ENCODE measurements at regions not wholly inside any gene's neighbourhood (a gene's known extent, or its start where the extent isn't known, plus 50 kb on each side); places are given as distances from the start of the nearest gene placed in this dataset.

DNA sequence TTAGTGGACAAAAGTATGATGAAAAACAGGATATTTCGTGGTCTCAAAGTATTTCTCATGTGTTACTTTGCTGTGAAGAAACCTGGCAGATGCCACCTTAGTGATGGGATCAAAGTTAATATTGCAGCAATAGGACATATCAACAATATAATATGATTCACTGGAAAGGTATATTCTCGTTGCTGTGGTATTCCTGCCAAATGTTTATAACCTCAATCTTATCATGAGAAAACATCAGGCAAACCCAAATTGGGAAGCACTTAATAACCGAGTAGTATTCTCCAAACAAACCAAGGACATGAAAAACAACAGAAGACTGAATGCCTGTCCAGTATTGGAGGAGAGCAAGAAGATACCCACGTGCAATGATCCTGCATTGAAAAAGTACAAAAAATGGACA, 302.6 kb upstream of the MC4R start:
- TF ChIP-seq, protein P1, sequence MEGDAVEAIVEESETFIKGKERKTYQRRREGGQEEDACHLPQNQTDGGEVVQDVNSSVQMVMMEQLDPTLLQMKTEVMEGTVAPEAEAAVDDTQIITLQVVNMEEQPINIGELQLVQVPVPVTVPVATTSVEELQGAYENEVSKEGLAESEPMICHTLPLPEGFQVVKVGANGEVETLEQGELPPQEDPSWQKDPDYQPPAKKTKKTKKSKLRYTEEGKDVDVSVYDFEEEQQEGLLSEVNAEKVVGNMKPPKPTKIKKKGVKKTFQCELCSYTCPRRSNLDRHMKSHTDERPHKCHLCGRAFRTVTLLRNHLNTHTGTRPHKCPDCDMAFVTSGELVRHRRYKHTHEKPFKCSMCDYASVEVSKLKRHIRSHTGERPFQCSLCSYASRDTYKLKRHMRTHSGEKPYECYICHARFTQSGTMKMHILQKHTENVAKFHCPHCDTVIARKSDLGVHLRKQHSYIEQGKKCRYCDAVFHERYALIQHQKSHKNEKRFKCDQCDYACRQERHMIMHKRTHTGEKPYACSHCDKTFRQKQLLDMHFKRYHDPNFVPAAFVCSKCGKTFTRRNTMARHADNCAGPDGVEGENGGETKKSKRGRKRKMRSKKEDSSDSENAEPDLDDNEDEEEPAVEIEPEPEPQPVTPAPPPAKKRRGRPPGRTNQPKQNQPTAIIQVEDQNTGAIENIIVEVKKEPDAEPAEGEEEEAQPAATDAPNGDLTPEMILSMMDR (IDR thresholded peaks at IDR 0.05) = no peak
- TF ChIP-seq ZFX (IDR thresholded peaks at IDR 0.05; ENCODE audit: borderline replicate concordance) = no peak
